Thoracic aorta (tissue), 2 donors: ENCODE measurements at regions not wholly inside any gene's neighbourhood (a gene's known extent, or its start where the extent isn't known, plus 50 kb on each side); places are given as distances from the start of the nearest gene placed in this dataset.

Source experiments
- ATAC-seq: fragments of 150-250 bp; one replicate; pipeline ENCODE4 v1.8.0; 2017; ENCODE audit warnings: low read depth; ENCODE audit not compliant: insufficient number of reproducible peaks, low FRiP score
- DNase-seq: peaks from one replicate; pipeline ENCODE4 v3.0.0-alpha.2; 2020; ENCODE audit warnings: low spot score
- H3K27ac ChIP-seq, 2 donors: fragments of 200-600 bp; sonication (generic); 1 replicate in 1 of 2; 2 replicates in 1 of 2; pipeline ENCODE4 v1.5.1; 2016; ENCODE audit warnings: mild to moderate bottlenecking in 2 of 2, moderate library complexity in 2 of 2
- H3K27me3 ChIP-seq: fragments of 200-600 bp; sonication (generic); replicated peaks from 2 replicates; pipeline ENCODE4 v1.6.0; 2016; ENCODE audit warnings: mild to moderate bottlenecking; ENCODE audit not compliant: insufficient read depth
- H3K36me3 ChIP-seq: fragments of 200-600 bp; sonication (generic); one replicate; pipeline ENCODE4 v1.5.1; 2016
- H3K4me1 ChIP-seq, 2 donors: fragments of 200-600 bp; sonication (generic); 1 replicate in 1 of 2; 2 replicates in 1 of 2; pipeline versions ENCODE4 v1.5.1 to v1.6.0; 2016; ENCODE audit warnings: low read depth in 2 of 2, mild to moderate bottlenecking in 1 of 2; ENCODE audit not compliant: control insufficient read depth in 1 of 2
- H3K4me3 ChIP-seq: fragments of 200-600 bp; sonication (generic); 2 replicates; pipeline ENCODE4 v1.5.1; 2016; ENCODE audit warnings: mild to moderate bottlenecking
- H3K9me3 ChIP-seq: fragments of 200-600 bp; sonication (generic); 2 replicates; pipeline ENCODE4 v1.5.1; 2016
- TF ChIP-seq, protein P1 (sequence below): fragments of 200-600 bp; sonication (generic); IDR thresholded peaks from one replicate; pipeline ENCODE4 v1.5.1; 2019; ENCODE audit warnings: antibody characterized with exemption

DNA sequence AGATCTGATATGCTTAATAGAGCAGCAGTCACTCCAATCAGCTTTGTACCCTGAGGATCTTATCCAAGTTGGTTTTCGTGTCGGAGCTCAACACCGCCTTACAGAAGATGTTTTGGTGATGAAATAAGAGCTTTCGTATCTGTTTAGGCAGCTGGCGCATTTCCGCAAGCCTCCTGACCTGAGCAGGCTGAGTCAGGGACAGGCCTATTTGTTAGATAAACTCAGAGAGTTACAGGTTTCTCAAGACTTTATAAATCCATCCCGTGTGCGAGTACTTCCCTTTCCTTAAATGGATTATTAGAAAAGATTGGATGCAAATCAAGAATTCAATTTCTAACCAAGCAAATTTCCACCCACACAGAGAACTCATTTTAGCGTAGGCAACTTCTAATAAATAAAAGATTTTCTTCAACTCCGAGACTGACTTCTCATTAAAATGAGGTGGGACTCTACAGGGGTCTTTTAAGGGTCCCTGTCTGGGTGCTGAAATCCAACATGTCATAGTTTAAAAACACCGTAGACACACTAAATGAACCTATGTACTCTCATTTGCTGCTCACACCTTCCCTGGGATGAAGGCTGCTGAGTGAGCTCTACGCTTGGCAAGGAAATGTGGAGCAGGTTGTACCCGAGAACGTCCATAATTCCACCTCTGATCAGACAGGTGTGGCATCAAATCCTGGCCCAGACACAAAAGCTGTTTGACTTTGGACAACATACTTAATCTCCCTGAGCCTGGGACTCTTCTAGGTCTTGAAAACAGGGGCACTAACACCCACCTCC is 106.9 kb upstream of the F3 start:
- Histone ChIP-seq H3K4me3 (peak overlapping the region; percentile 35), H3K9me3 (no peaks in the 10 kb centered on the region), H3K27ac (peak overlapping the region; percentile 10 to 68), H3K36me3 (no peaks in the 10 kb centered on the region), H3K27me3 (no peaks in the 10 kb centered on the region), H3K4me1 (peaks cover 0 to 23% of the 10 kb centered on the region in 2 donors)
- ATAC-seq, result no peak
- DNase-seq, result peak; percentile 25
- TF ChIP-seq, protein P1, sequence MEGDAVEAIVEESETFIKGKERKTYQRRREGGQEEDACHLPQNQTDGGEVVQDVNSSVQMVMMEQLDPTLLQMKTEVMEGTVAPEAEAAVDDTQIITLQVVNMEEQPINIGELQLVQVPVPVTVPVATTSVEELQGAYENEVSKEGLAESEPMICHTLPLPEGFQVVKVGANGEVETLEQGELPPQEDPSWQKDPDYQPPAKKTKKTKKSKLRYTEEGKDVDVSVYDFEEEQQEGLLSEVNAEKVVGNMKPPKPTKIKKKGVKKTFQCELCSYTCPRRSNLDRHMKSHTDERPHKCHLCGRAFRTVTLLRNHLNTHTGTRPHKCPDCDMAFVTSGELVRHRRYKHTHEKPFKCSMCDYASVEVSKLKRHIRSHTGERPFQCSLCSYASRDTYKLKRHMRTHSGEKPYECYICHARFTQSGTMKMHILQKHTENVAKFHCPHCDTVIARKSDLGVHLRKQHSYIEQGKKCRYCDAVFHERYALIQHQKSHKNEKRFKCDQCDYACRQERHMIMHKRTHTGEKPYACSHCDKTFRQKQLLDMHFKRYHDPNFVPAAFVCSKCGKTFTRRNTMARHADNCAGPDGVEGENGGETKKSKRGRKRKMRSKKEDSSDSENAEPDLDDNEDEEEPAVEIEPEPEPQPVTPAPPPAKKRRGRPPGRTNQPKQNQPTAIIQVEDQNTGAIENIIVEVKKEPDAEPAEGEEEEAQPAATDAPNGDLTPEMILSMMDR, result no peak

DNA sequence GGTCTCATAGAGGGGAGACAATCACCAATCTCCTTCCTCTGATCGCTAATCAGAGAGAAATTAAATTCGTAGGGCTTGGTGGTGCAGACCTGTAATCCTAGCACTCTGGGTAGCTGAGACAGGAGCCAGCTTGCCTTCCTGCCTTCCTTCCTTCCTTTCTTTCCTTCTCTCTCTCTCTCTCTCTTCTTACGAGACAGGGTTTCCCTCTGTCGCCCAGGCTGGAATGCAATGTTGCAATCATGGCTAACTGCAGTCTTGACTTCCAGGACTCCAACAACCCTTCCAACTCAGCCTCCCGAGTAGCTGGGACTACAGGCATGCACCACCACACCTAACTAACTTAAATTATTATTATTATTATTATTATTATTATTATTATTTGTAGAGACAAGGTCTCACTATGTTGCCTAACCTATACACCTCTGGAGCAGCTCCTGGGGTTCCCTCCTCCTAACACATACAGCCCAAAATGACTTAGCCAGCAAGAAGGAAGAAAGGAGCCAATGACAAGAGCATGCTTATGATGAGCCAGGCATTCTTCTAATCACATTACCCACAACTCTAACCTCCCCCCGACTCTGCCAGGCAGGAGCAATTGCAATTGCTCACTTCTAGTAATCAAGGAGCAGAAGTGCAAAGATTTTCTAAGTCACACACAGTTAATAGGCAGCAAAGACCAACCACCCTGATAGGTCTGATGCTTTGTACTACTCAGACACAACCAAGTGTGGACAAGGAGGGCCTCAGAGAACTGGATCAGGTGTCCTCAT is 105.4 kb upstream of the F3 start:
- Histone ChIP-seq H3K9me3 (no peaks in the 10 kb centered on the region), H3K27ac (no peak overlapping the region), H3K4me3 (no peak overlapping the region), H3K4me1 (peaks cover 0 to 21% of the 10 kb centered on the region in 2 donors), H3K27me3 (no peaks in the 10 kb centered on the region), H3K36me3 (no peaks in the 10 kb centered on the region)
- TF ChIP-seq, protein P1, result no peak
- ATAC-seq, result no peak
- DNase-seq, result no peak

DNA sequence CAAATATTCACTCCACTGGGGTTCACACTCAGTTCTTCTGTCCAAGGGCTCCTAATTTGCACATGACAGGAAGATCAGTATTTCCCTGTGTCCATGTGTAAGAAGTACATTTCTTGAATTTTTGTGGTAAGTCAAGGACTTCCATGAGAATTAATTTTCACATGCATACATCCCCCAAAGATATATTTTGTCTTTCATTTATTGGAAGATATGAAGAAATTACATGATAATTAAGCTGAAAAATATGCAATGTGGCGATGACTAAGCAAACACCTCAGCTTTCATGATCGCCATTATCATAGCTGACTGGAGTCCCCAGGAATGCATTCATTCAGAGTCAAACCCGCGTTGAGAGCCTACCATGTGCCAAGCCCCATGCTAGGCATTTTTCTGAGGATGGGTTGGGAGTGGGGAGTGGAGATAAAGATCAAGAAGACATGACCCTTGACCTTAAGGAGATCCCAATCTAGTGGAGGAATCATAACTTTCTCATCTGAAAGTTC is 104.6 kb upstream of the F3 start:
- Histone ChIP-seq H3K36me3 (no peaks in the 10 kb centered on the region), H3K27ac (no peak overlapping the region), H3K4me1 (peaks cover 0 to 21% of the 10 kb centered on the region in 2 donors), H3K4me3 (no peak overlapping the region), H3K9me3 (no peaks in the 10 kb centered on the region), H3K27me3 (no peaks in the 10 kb centered on the region)
- ATAC-seq, result no peak
- DNase-seq, result no peak
- TF ChIP-seq, protein P1, result no peak

DNA sequence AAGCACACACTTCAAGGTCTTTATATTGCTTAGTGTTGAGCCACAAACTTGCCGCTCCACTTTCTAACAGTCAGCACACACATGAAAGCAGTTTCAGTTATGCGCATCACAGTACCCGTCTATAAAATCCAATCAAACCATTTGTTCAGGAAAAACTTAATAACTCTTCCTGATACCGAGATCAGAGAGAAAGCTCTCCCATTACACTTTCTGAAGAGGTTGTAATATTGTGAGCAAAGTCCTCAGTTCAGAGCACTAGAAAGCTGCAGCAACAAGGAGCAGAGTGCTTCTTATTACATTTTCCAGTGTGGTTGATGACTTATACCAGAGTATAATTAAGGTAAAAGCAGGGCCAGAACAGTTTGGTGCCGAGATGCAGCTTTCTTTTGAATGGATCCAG is 102.8 kb upstream of the F3 start:
- ATAC-seq (no peak), DNase-seq (no peak)
- H3K4me1 ChIP-seq, result peaks cover 0 to 21% of the 10 kb centered on the region in 2 donors
- no peaks in the 10 kb centered on the region for H3K9me3 ChIP-seq
- no peak overlapping the region for H3K4me3 ChIP-seq
- TF ChIP-seq, protein P1, result no peak
- H3K27ac ChIP-seq, result no peak overlapping the region
- no peaks in the 10 kb centered on the region for H3K36me3 ChIP-seq
- H3K27me3 ChIP-seq, result no peaks in the 10 kb centered on the region

DNA sequence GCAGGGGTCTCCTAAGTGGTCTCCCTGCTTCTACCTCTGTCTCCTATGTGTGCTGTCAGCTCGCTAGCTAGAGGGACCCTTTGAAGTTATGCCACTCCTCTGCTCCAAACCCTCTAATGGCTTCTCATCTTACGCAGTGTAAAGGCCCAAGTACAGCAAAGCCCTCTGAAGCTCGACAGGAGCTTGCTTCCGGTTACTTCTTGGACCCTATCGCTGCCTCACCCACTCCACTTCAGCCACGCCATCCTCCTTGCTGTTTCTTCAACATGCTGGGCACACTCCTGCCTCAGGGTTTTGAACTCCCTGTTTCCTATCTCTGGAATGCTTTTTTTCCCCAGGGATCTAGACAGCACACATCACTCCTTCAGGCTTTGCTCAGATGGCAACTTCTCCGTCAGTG is 102.3 kb upstream of the F3 start:
- Histone ChIP-seq H3K4me1 (peaks cover 0 to 19% of the 10 kb centered on the region in 2 donors), H3K27me3 (no peaks in the 10 kb centered on the region), H3K4me3 (no peak overlapping the region), H3K9me3 (no peaks in the 10 kb centered on the region), H3K27ac (no peak overlapping the region), H3K36me3 (no peaks in the 10 kb centered on the region)
- TF ChIP-seq, protein P1, result no peak
- DNase-seq (no peak), ATAC-seq (no peak)
